ENCODE measurements at regions not wholly inside any gene's neighbourhood (a gene's known extent, or its start where the extent isn't known, plus 50 kb on each side); places are given as distances from the start of the nearest gene placed in this dataset.

DNA sequence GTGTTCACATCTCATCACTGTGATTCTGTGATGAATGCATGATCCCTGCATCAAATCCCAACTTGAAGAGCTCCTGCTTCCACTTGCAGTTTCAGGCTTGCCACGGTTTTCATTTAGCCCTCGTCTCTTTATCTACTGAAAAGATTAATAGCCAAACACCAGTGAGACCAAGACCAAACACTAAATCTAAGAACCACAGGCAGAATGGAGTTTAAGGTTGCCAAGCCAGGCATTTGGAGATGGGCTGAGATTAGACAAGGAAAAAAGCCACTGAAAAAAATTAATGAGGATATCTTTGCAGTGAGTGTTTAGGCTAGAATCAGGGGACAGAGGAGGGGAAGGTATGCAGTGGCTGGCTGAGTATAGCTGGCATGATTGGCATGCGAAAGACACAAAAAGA is 227.2 kb upstream of the BLID start:
- 0 out of 2 replicates have a peak, but pooled peaks have one; percentile 16 for TF ChIP-seq GATA3 (IDR thresholded peaks at IDR 0.05; ENCODE audit: low read depth, low read length)
- TF ChIP-seq GATA2 (IDR thresholded peaks at IDR 0.05; ENCODE audit: low read depth, low read length): peak; percentile 85

DNA sequence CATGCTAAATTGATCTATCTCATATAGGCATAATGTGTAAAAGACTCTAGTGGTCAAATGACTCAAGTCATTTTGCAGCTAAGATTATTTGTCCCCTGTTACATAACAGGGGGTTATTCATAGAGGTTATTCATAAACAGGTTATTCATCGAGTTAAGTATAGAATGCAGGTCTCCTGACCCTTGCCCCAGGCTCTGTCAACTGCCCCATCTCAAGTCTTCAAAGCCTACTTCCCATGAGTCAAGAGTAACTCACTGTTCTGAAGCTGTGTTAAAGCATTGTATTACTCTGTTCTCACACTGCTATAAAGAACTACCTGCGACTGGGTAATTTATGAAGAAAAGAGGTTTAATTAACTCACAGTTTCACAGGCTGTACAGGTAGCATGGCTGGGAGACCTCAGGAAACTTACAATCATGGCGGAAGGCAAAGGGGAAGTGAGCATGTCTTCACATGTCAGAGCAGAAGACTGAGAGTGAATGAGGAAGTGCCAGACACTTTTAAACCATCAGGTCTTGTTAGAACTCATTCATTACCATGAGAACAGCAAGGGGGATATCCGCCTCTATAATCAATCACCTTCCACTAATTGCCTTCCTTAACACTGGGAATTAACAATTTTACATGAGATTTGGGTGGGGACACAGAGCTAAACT is 226.2 kb upstream of the BLID start:
- TF ChIP-seq GATA2 (IDR thresholded peaks at IDR 0.05; ENCODE audit: low read depth, low read length) (no peak), GATA3 (IDR thresholded peaks at IDR 0.05; ENCODE audit: low read depth, low read length) (no peak)

- no peak for TF ChIP-seq GATA3 (IDR thresholded peaks at IDR 0.05; ENCODE audit: low read depth, low read length)
- TF ChIP-seq GATA2 (IDR thresholded peaks at IDR 0.05; ENCODE audit: low read depth, low read length): no peak
These were observed 225.5 kb upstream of the BLID start for GRCh38 chr11:122341477-122341876.

GRCh38 chr11:122340607-122341290 is 224.7 kb upstream of the BLID start:
- TF ChIP-seq GATA2 (IDR thresholded peaks at IDR 0.05; ENCODE audit: low read depth, low read length) (no peak), GATA3 (IDR thresholded peaks at IDR 0.05; ENCODE audit: low read depth, low read length) (no peak)

- TF ChIP-seq GATA3 (IDR thresholded peaks at IDR 0.05; ENCODE audit: low read depth, low read length) (no peak; the same call in 1 of the 2 replicates), GATA2 (IDR thresholded peaks at IDR 0.05; ENCODE audit: low read depth, low read length) (peak; percentile 67; the same call in 1 of the 2 replicates)
These were observed 223.5 kb upstream of the BLID start for GRCh38 chr11:122339436-122340060.

DNA sequence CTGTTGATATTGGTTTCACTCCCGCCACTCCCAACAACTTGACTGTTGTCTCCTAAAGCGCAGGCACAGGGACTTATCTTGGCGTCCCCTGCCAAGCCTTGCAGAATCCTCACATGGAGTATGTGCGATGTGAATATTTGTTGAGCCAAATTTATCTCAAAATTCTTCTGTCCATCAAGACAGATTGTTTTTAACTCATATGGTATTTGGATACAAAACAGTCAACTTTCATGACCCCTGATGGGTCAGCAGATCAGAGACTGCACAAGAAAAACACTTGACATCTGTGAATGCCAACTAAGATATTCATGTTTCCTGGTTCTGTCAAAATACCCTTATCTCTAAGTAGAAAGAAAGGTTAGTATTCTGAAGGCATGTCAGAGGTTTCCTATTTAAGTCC is 221.7 kb upstream of the BLID start:
- no peak for TF ChIP-seq GATA2 (IDR thresholded peaks at IDR 0.05; ENCODE audit: low read depth, low read length)
- no peak for TF ChIP-seq GATA3 (IDR thresholded peaks at IDR 0.05; ENCODE audit: low read depth, low read length)

DNA sequence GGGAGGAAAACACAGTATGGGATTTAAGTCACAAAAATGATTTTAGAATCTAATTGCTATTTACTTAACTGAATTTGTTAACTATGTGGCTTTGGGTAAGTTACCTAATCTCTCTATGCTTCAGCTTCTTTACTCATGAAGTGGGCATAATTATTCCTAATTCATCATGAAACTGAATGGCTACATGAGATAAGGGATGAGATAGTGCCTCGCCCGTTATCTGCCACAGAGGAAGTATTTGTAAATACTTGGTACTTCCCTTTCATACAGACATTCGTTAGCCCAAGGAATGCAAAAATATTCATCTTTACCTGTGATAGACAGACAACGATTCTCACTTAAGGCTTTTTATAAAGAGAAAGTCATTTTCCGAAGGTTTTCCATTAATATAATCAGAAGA is 221.2 kb upstream of the BLID start:
- no peak for TF ChIP-seq GATA3 (IDR thresholded peaks at IDR 0.05; ENCODE audit: low read depth, low read length)
- TF ChIP-seq GATA2 (IDR thresholded peaks at IDR 0.05; ENCODE audit: low read depth, low read length): no peak

DNA sequence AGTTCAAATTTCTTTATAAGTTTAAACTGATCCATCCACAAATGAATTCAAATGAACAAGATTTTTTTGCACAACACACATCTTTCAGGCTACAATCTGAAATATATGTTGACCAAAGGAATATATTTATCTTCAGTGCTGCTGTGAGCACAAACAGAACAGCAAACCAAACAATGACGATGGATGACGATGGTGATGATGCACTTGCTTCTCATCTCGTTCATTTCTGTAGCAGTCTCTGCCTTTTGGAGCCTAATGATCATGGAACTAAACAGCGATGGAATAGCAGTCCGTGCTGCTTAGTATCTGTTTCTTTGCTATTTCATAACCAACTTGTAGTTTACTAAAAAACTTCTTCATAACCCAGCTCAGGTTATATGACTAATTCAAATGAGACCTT is 220.7 kb upstream of the BLID start:
- no peak for TF ChIP-seq GATA3 (IDR thresholded peaks at IDR 0.05; ENCODE audit: low read depth, low read length)
- TF ChIP-seq GATA2 (IDR thresholded peaks at IDR 0.05; ENCODE audit: low read depth, low read length): no peak

- TF ChIP-seq GATA2 (IDR thresholded peaks at IDR 0.05; ENCODE audit: low read depth, low read length): no peak
- TF ChIP-seq GATA3 (IDR thresholded peaks at IDR 0.05; ENCODE audit: low read depth, low read length): no peak
These were observed 218.7 kb upstream of the BLID start for GRCh38 chr11:122334546-122335339.

- TF ChIP-seq GATA3 (IDR thresholded peaks at IDR 0.05; ENCODE audit: low read depth, low read length) (no peak), GATA2 (IDR thresholded peaks at IDR 0.05; ENCODE audit: low read depth, low read length) (no peak)
These were observed 217.5 kb upstream of the BLID start for GRCh38 chr11:122333467-122333866.

DNA sequence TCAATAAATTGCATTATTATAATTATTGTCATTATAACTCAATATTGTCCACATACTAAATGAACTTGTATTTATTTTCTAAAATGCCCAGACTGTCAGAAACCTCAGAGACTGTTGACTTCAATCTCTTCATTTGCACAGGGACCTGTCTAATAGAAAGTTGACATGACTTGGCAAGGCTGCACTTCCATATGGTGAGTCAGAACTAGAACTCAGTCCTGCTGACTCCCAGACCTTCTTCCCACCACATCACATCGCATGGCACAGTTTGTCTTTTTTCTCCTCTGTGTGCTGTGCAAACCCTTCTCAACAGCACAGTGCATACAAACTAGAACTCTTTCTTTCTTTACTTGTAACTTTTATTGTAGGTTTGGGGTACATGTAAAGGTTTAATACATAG is 215.1 kb upstream of the BLID start:
- no peak for TF ChIP-seq GATA3 (IDR thresholded peaks at IDR 0.05; ENCODE audit: low read depth, low read length)
- no peak for TF ChIP-seq GATA2 (IDR thresholded peaks at IDR 0.05; ENCODE audit: low read depth, low read length)

GRCh38 chr11:122330279-122330965 is 214.4 kb upstream of the BLID start:
- TF ChIP-seq GATA2 (IDR thresholded peaks at IDR 0.05; ENCODE audit: low read depth, low read length): no peak
- TF ChIP-seq GATA3 (IDR thresholded peaks at IDR 0.05; ENCODE audit: low read depth, low read length): no peak

DNA sequence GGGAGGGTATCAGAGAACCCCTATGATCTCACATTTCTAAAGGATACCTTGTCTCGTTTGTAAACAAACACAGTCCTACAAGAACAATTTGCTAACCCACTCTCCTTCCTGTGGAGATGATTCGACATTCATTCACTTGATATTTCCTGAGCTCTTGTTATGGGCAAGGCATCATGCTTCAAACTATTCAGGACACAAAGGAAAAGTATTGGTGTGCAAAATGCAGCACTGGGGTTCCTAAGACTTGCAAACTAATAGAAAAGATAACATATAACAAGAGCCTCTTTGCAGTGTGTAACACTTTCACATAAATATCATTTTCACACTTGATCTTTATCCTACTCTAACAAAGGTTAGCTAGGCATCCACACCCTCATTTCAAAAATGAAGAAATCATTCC is 211.5 kb upstream of the BLID start:
- TF ChIP-seq GATA3 (IDR thresholded peaks at IDR 0.05; ENCODE audit: low read depth, low read length) (no peak), GATA2 (IDR thresholded peaks at IDR 0.05; ENCODE audit: low read depth, low read length) (no peak)

Data from SH-SY5Y (cell line).